Lower leg skin (tissue), 3 donors: ENCODE measurements at regions not wholly inside any gene's neighbourhood (a gene's known extent, or its start where the extent isn't known, plus 50 kb on each side); places are given as distances from the start of the nearest gene placed in this dataset.

ENCODE experiments used
- CTCF ChIP-seq, 3 donors: fragments of 450-650 bp; IDR thresholded peaks; one replicate each; pipeline ENCODE4 v1.5.1; 2016; ENCODE audit warnings: antibody characterized with exemption in 3 of 3, mild to moderate bottlenecking in 3 of 3, moderate library complexity in 2 of 3
- POLR2A ChIP-seq, 2 donors: fragments of 450-650 bp; IDR thresholded peaks; one replicate each; pipeline ENCODE4 v1.6.1; 2016 to 2017; ENCODE audit warnings: antibody characterized with exemption in 2 of 2, mild to moderate bottlenecking in 1 of 2, moderate library complexity in 1 of 2

DNA sequence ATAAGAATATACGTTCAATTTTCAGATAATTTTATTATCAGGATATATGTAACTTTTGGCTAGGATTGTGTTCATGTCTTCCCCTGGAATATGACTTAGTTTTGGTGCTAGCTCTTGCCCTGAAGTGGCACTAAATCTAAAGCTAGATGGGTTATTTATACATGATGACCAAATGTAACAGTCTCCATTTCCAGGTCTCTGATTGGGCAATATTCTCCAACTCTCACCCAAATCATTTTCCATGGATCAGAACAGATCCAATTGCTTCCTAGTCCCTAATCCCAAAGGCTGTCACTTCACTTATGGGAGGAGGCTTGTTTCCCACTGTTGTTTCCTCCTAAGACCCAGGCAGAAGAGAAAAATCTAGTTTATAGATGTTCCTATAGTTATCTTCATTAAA lies 274.6 kb upstream of the SLC16A7 start:
- no peak for TF ChIP-seq POLR2A (IDR thresholded peaks at IDR 0.05)
- no peak for TF ChIP-seq CTCF (IDR thresholded peaks at IDR 0.05)
